ENCODE measurements at regions not wholly inside any gene's neighbourhood (a gene's known extent, or its start where the extent isn't known, plus 50 kb on each side); places are given as distances from the start of the nearest gene placed in this dataset.
A peak's percentile ranks its signal among the peaks of the same experiment; 100 is the strongest.
"Not testable (repeated sequence)": the region's sequence is repeated elsewhere in the genome, so short reads cannot be mapped to it uniquely, and the experiment has no call there.

DNA sequence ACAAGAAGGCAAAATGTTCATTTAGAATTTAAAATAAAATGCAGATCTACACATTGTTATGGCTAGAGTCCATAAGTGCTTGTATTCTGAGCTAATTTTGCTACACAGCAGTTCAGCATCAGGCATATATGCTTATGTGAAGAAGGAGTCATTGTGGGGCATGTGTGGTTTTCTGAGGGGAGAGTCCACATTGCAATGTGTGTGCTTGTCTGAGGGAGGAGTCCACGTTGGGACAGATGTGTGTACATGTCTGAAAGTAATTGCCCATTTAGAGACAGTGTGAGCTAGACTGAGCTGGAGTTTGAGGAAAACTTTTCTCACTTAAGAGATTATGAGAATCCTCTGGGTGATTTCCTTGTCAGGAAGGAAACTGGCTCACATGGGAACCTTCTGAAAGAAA lies 767.9 kb downstream of the TMEM121 start:
- 0% methylated on average over 1 of the region's 1 CpG for WGBS (ENCODE audit: missing lambda C conversion rate)
- ATAC-seq (no peak), DNase-seq (ENCODE audit: low read depth in 1 of 2, low spot score in 1 of 2) (no peak), FAIRE-seq (no peak)
- Histone ChIP-seq H3K4me1 (no peaks in the 10 kb centered on the region), H3K9me3 (no peaks in the 10 kb centered on the region), H3K4me3 (no peak overlapping the region), H3K27ac (no peak overlapping the region), H3K4me2 (no peak overlapping the region)
- CTCF ChIA-PET = interaction anchor here (1.5 to 1.8 kb wide), 2 partner anchors 14 to 16 kb away, joined by 3 to 4 read pairs; no protein-coding TSS in a partner anchor
- TF ChIP-seq HOXB13 (CRISPR knock-in tag; IDR thresholded peaks at IDR 0.05; ENCODE audit: low read depth) (no peak), CBX8 (IDR thresholded peaks at IDR 0.05) (no peak), JUNB (IDR thresholded peaks at IDR 0.05) (no peak)
- POLR2A ChIA-PET = no interaction called here

DNA sequence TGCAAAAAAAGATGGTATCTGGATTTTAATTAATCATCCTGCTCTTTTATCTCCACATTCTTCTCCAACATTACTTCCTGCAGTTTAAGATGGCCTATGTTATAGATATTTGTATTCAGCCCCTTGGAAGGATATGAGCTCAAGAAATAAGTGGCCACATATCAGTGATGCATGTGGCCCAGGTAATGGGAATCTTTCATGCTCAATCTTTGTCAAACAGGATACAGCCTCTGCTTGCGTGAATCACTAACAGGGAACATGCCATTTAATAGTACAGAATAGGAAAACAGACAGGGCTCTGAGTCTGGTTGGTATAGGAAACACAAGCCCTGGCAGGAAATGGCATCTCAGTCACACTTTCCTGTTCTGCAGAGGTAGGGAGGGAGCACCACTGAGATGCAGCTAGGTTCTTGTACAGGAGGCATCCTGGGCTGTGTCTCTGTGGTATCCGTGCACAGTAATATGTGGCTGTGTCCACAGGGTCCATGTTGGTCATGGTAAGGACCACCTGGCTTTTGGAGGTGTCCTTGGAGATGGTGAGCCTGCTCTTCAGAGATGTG lies 774.6 kb downstream of the TMEM121 start:
- CTCF ChIA-PET; H3K9me3 ChIP-seq; ATAC-seq; H3K4me2 ChIP-seq; FAIRE-seq; H3K4me3 ChIP-seq; DNase-seq (ENCODE audit: low read depth in 1 of 2, low spot score in 1 of 2); H3K4me1 ChIP-seq; POLR2A ChIA-PET; H3K27ac ChIP-seq: not testable (repeated sequence)
- WGBS (ENCODE audit: missing lambda C conversion rate) = 0% methylated on average over 2 of the region's 2 CpGs

DNA sequence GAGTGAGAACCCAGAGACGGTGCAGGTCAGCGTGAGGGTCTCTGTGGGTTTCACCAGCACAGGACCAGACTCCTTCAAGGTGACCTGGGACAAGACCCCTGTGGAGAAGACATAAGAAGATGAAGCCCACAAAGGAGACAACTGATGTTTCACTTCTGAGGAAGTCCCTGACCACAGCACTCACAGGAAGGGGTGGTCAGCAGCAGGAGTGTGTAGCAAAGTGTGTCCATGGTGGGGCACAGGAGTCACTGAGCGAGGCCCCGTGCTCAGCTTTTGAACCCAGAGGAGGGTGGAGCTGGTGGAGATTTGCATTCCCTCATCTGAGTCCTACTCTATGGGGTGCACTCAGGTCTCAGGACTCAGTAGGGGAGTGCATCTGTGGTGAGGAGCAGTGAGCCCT lies 775.2 kb downstream of the TMEM121 start:
- POLR2A ChIA-PET; ATAC-seq; FAIRE-seq; H3K4me3 ChIP-seq; H3K4me1 ChIP-seq; H3K9me3 ChIP-seq; H3K4me2 ChIP-seq; DNase-seq (ENCODE audit: low read depth in 1 of 2, low spot score in 1 of 2); H3K27ac ChIP-seq; CTCF ChIA-PET: not testable (repeated sequence)
- 0% methylated on average over 4 of the region's 4 CpGs for WGBS (ENCODE audit: missing lambda C conversion rate)

DNA sequence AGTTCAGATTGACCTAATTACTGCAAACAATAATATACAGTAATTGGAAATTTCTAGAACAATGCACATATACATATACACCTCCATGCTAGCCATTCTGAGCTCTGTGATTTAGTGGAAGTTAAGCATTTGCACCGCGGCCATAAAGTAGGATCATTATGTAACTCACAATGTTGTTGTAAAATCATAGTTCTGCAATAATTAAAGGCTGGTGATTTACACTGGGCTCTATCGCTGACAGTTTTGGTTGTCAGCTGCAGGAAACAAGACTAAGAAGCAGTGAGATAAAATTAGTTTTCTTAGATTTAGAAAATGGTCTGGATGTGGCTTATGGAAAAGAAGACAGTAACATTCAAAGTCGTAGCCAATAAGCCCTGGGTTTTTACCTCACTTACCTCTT lies 776.3 kb downstream of the TMEM121 start:
- H3K9me3 ChIP-seq = no peaks in the 10 kb centered on the region
- 2% methylated on average over 4 of the region's 4 CpGs for WGBS (ENCODE audit: missing lambda C conversion rate)
- H3K4me3 ChIP-seq = no peak overlapping the region
- H3K4me2 ChIP-seq = no peak overlapping the region
- TF ChIP-seq RARB (CRISPR knock-in tag; IDR thresholded peaks at IDR 0.05) = no peak
- DNase-seq (ENCODE audit: low read depth in 1 of 2, low spot score in 1 of 2) = no peak
- H3K4me1 ChIP-seq = no peaks in the 10 kb centered on the region
- POLR2A ChIA-PET = no interaction called here
- CTCF ChIA-PET = no interaction called here
- no peak overlapping the region for H3K27ac ChIP-seq
- no peak for FAIRE-seq
- ATAC-seq = no peak

DNA sequence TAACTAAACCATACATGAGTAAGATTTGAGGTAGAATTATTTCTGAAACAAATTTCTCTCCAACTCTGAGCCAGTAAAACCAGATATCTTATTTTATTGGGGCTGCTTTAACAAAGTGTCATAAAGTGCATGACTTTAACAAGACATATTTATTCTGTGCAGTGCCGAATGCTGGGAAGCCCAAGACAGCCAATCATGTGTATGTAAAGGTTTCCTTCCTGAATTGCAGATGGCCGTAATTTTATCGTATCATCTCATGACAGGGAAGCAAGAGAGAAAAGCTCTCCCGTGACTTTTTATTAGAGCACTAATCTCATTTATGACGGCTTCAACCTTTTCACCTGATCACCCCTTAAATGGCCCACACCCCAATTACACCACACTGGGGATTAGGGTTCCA lies 777.9 kb downstream of the TMEM121 start:
- CTCF ChIA-PET = no interaction called here
- Histone ChIP-seq H3K4me3 (no peak overlapping the region), H3K27ac (no peak overlapping the region), H3K4me2 (no peak overlapping the region), H3K9me3 (peaks cover 6% of the 10 kb centered on the region; the same call in 1 of the 3 replicates), H3K4me1 (no peaks in the 10 kb centered on the region)
- WGBS (ENCODE audit: missing lambda C conversion rate) = 41% methylated on average over 5 of the region's 5 CpGs
- TF ChIP-seq HOXA7 (CRISPR knock-in tag; IDR thresholded peaks at IDR 0.05) = no peak
- no peak for TF ChIP-seq SREBF2 (IDR thresholded peaks at IDR 0.05)
- no peak for TF ChIP-seq FOSB (CRISPR knock-in tag; IDR thresholded peaks at IDR 0.05)
- TF ChIP-seq HEYL (CRISPR knock-in tag; IDR thresholded peaks at IDR 0.05) = no peak
- no peak for TF ChIP-seq TP53 (CRISPR knock-in tag; IDR thresholded peaks at IDR 0.05)
- no peak for DNase-seq (ENCODE audit: low read depth in 1 of 2, low spot score in 1 of 2)
- ATAC-seq = no peak
- POLR2A ChIA-PET = no interaction called here
- no peak for FAIRE-seq

DNA sequence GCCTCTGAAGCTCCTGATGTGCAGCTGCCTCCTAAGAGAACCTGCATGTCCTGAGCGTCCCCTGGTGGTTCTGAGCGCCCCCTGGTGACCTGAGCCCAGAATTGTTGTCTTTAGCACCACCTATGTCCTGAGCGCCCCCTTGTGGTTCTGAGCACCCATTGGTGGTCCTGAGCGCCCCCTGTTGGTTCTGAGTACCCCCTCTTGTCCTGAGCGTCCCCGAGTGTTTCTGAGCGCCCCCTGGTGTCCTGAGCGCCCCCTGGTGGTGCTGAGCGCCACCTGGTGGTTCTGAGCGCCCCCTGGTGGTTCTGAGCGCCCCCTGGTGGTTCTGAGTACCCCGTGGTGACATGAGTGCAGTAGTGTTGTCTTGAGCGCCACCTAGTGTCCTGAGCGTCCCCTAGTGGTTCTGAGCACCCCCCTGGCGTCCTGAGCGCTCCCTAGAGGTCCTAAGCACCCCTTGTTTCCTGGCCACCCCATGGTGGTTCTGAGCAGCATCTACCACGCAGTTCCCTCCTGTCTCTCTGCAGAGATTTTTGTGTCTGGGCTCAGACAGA lies 782.5 kb downstream of the TMEM121 start:
- ATAC-seq = peak; percentile 47 to 71; a peak in 3 of 6 replicates

More for the DNA sequence above, 782.5 kb downstream of the TMEM121 start:
- 29% methylated on average over 8 of the region's 17 CpGs for WGBS (ENCODE audit: missing lambda C conversion rate)
- POLR2A ChIA-PET = no interaction called here
- Histone ChIP-seq H3K4me1 (no peaks in the 10 kb centered on the region), H3K27ac (no peak overlapping the region), H3K9me3 (peaks cover 9% of the 10 kb centered on the region; the same call in 1 of the 3 replicates), H3K4me3 (no peak overlapping the region), H3K4me2 (no peak overlapping the region)
- FAIRE-seq = no peak
- CTCF ChIA-PET = interaction anchor here (0.7 to 0.9 kb wide), 2 partner anchors 9 to 15 kb away, joined by 3 to 4 read pairs; no protein-coding TSS in a partner anchor
- TF ChIP-seq ZC3H11A (IDR thresholded peaks at IDR 0.05) (no peak), RNF2 (IDR thresholded peaks at IDR 0.05; ENCODE audit: borderline replicate concordance, low read depth) (no peak), PHF8 (IDR thresholded peaks at IDR 0.05; ENCODE audit: borderline replicate concordance, low read depth) (no peak), MAZ (IDR thresholded peaks at IDR 0.05; ENCODE audit: borderline replicate concordance, low read depth, low read length) (no peak), GATA3 (IDR thresholded peaks at IDR 0.05; ENCODE audit: borderline replicate concordance) (peak; percentile 34; the same call in 1 of the 2 replicates), RFX5 (IDR thresholded peaks at IDR 0.05) (no peak), ZFP36 (IDR thresholded peaks at IDR 0.05; ENCODE audit: borderline replicate concordance, partially characterized antibody) (no peak)
- TF ChIP-seq, protein P1, sequence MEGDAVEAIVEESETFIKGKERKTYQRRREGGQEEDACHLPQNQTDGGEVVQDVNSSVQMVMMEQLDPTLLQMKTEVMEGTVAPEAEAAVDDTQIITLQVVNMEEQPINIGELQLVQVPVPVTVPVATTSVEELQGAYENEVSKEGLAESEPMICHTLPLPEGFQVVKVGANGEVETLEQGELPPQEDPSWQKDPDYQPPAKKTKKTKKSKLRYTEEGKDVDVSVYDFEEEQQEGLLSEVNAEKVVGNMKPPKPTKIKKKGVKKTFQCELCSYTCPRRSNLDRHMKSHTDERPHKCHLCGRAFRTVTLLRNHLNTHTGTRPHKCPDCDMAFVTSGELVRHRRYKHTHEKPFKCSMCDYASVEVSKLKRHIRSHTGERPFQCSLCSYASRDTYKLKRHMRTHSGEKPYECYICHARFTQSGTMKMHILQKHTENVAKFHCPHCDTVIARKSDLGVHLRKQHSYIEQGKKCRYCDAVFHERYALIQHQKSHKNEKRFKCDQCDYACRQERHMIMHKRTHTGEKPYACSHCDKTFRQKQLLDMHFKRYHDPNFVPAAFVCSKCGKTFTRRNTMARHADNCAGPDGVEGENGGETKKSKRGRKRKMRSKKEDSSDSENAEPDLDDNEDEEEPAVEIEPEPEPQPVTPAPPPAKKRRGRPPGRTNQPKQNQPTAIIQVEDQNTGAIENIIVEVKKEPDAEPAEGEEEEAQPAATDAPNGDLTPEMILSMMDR (IDR thresholded peaks at IDR 0.05) = peak; percentile 44
- DNase-seq (ENCODE audit: low read depth in 1 of 2, low spot score in 1 of 2) = peak in 1 of 2 experiments; percentile 74
